IPS DF 6.9 (cell line): ENCODE measurements at regions not wholly inside any gene's neighbourhood (a gene's known extent, or its start where the extent isn't known, plus 50 kb on each side); places are given as distances from the start of the nearest gene placed in this dataset.

Experiments used
- DNase-seq: peaks from one replicate; pipeline ENCODE4 v3.0.0-alpha.2; 2013; ENCODE audit warnings: low read depth, low spot score
- H3K27ac ChIP-seq: one replicate; pipeline ENCODE4 v1.5.1; 2013; ENCODE audit warnings: low read length, control low read depth
- H3K27me3 ChIP-seq: 2 replicates; pipeline ENCODE4 v1.6.1; 2013; ENCODE audit warnings: mild to moderate bottlenecking, low read length; ENCODE audit not compliant: control insufficient read depth, insufficient read depth
- H3K36me3 ChIP-seq: 2 replicates; pipeline ENCODE4 v1.6.1; 2013; ENCODE audit warnings: low read length; ENCODE audit not compliant: control insufficient read depth, insufficient read depth
- H3K4me1 ChIP-seq: 2 replicates; pipeline ENCODE4 v1.6.1; 2013; ENCODE audit warnings: low read length; ENCODE audit not compliant: control insufficient read depth, insufficient read depth
- H3K4me3 ChIP-seq: 2 replicates; pipeline ENCODE4 v1.5.1; 2013; ENCODE audit warnings: mild to moderate bottlenecking, low read length
- H3K9me3 ChIP-seq: 2 replicates; pipeline ENCODE4 v1.6.1; 2013; ENCODE audit warnings: low read length, inconsistent platforms; ENCODE audit not compliant: control insufficient read depth, insufficient read depth
- WGBS: extraction: QIAGEN DNeasy Blood & Tissue Kit; methylation state at CpG from one replicate; pipeline ENCODE4 v1.1.7; 2013; ENCODE audit warnings: mixed read lengths, missing lambda C conversion rate; ENCODE audit not compliant: insufficient read length, insufficient coverage; 5-methylcytosine and 5-hydroxymethylcytosine counted together

DNA sequence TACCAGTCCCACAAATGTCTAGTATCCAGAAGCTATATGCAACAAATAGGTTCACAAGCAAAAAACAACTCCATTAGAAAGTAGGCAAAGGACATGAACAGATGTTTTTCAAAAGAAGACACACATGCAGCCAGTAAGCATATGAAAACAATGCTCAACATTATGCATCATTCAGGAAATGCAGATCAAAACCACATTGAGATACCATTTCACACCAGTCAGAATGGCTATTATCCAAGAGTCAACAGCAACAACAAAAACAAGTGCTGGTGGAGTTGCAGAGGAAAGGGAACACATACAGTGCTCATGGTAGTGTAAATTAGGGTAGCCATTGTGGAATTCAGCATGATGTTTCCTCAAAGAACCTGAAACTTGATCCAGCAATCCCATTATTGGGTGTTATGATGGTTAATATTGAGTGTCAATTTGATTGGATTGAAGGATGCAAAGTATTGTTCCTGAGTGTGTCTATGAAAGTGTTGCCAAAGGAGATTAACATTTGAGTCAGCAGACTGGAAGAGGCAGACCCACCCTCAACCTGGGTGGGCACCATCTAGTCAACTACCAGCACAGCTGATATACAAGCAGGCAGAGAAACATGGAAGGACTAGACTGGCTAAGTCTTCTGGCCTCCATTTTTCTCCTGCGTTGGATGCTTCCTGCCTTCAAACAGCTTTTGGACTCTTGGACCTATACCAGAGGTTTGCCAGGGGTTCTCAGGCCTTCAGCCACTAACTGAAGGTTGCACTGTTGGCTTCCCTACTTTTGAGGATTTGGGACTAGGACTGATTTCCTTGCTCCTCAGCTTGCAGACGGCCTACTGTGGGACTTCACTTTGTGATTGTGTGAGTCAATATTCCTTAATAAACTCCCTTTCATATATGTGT, 218.4 kb upstream of the SEMA3D start:
- H3K36me3 ChIP-seq, result no peaks in the 10 kb centered on the region
- DNase-seq, result no peak
- no peak overlapping the region for H3K4me3 ChIP-seq
- H3K4me1 ChIP-seq, result no peaks in the 10 kb centered on the region
- no peaks in the 10 kb centered on the region for H3K9me3 ChIP-seq
- no peak overlapping the region for H3K27ac ChIP-seq
- no peaks in the 10 kb centered on the region for H3K27me3 ChIP-seq
- no CpG with 5 or more reads among the region's 2 CpGs for WGBS

DNA sequence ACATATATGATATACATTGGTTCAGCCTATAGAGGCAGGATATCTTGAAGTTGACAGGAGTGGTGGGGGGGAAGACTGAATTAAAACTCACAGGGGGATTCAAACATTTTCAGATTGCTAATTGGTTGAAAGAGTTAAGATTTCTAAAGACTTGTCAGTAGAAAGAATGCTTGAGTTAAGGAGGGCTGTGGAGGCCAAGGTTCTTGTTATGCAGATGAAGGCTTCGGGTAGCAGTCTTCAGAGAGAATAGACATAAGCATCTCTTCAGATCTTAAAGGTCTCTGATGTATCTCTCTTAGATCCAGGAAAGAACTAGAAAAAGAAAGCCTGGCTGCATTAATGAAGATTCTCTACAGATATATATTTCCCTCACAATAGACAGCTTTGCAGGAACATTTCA, 209.8 kb upstream of the SEMA3D start:
- no peak for DNase-seq
- Histone ChIP-seq H3K4me1 (peaks cover 4% of the 10 kb centered on the region; the same call in 1 of the 2 replicates), H3K27me3 (no peaks in the 10 kb centered on the region), H3K36me3 (no peaks in the 10 kb centered on the region), H3K9me3 (no peaks in the 10 kb centered on the region), H3K27ac (no peak overlapping the region), H3K4me3 (no peak overlapping the region)
- no CpG with 5 or more reads among the region's 1 CpG for WGBS

DNA sequence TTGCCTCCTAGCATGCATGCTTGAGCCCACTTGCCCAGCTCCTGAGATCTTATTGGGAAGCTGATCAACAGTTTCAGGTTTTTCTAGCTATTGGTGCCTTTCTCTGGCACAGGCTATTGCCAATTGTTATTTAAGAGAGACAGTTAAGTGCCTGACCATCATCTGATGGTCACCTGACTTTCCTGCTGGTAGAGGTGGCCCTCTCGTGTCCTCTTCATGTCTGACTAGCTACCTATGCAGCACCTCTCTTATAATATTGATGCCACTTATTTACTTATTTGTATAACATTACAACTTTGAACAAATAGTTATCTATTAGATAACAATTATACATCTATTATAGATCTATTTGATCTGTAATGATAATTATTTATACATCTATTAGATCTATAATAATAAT, 205.9 kb upstream of the SEMA3D start:
- no CpG with 5 or more reads among the region's 1 CpG for WGBS
- no peak for DNase-seq
- no peaks in the 10 kb centered on the region for H3K36me3 ChIP-seq

DNA sequence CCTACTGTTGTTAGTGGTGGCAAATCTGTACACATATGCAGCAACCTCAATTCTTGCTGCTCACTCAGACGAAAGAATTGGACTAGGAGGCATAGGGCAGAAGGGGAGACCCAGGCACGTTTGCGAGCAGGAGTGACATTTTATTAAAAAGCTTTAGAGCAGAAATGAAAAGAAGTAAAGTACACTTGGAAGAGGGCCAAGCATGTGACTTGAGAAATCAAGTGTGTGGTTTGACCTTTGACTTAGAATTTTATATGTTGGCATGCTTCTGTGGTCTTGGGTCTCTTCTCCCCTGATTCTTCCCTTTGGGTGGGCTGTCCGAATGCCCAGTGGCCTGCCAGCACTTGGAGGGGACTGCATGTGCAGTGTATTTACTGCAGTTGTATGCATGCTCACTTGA, 205.5 kb upstream of the SEMA3D start:
- no peak overlapping the region for H3K4me3 ChIP-seq
- WGBS, result no CpG with 5 or more reads among the region's 4 CpGs
- DNase-seq, result no peak

More for the DNA sequence above, 205.9 kb upstream of the SEMA3D start:
- no peaks in the 10 kb centered on the region for H3K27me3 ChIP-seq
- peaks cover 4% of the 10 kb centered on the region; the same call in 1 of the 2 replicates for H3K4me1 ChIP-seq
- no peaks in the 10 kb centered on the region for H3K9me3 ChIP-seq
- no peak overlapping the region for H3K4me3 ChIP-seq
- no peak overlapping the region for H3K27ac ChIP-seq

GRCh38 chr7:85386460-85386859, 199.6 kb upstream of the SEMA3D start:
- no CpG with 5 or more reads among the region's 1 CpG for WGBS

More for the DNA sequence above, 205.5 kb upstream of the SEMA3D start:
- Histone ChIP-seq H3K27me3 (no peaks in the 10 kb centered on the region), H3K9me3 (no peaks in the 10 kb centered on the region), H3K36me3 (no peaks in the 10 kb centered on the region), H3K4me1 (peaks cover 4% of the 10 kb centered on the region; the same call in 1 of the 2 replicates), H3K27ac (no peak overlapping the region)

DNA sequence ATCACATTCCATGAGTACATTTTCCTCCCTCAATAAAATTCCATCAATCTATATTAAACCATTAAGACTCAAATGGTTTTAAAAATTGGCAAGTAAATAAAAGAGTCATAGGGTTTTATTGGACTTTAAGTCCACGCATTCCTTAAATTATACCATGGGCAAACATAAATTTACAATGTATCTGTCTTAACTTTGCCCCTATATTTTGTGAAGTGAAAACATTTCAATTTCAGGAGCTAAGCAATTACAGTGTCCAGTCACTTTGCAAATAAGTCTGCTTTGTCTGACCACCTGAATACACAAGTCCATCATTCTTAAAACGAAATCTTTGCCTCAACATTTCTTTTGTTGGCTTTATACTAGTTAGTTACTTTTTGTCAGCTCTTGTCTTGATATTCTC, 197.5 kb upstream of the SEMA3D start:
- Histone ChIP-seq H3K4me1 (no peaks in the 10 kb centered on the region), H3K27me3 (no peaks in the 10 kb centered on the region), H3K36me3 (no peaks in the 10 kb centered on the region), H3K27ac (no peak overlapping the region), H3K4me3 (no peak overlapping the region), H3K9me3 (no peaks in the 10 kb centered on the region)
- no peak for DNase-seq
- no CpG with 5 or more reads among the region's 2 CpGs for WGBS

More at GRCh38 chr7:85386460-85386859, 199.6 kb upstream of the SEMA3D start:
- no peak for DNase-seq
- Histone ChIP-seq H3K27ac (no peak overlapping the region), H3K9me3 (no peaks in the 10 kb centered on the region), H3K4me3 (no peak overlapping the region), H3K27me3 (no peaks in the 10 kb centered on the region), H3K4me1 (no peaks in the 10 kb centered on the region), H3K36me3 (no peaks in the 10 kb centered on the region)

DNA sequence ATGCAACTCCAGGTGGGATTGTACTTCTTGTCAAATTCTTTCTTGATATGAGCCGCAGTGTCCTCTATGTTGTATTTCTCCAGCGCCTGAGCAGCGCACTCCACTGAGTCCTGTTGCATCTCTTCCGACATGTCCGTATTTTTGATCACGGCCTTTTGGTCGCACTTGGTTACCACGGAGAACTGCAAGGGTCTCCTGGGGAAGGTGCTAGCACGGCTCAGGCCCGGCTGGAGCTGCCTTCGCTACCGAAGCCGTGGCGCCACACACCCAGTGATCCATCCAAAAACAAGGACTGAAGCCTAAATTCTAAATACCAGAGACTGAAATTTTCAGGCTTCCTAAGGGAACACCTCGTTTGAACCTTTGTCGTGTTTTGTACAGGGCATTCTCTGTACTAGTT, 194.4 kb upstream of the SEMA3D start:
- no peak for DNase-seq
- no peak overlapping the region for H3K27ac ChIP-seq
- no peaks in the 10 kb centered on the region for H3K36me3 ChIP-seq
- no peaks in the 10 kb centered on the region for H3K9me3 ChIP-seq
- H3K4me3 ChIP-seq, result no peak overlapping the region
- H3K27me3 ChIP-seq, result no peaks in the 10 kb centered on the region
- H3K4me1 ChIP-seq, result no peaks in the 10 kb centered on the region
- no CpG with 5 or more reads among the region's 16 CpGs for WGBS

GRCh38 chr7:85376589-85376988, 189.7 kb upstream of the SEMA3D start:
- H3K4me1 ChIP-seq, result no peaks in the 10 kb centered on the region
- H3K9me3 ChIP-seq, result no peaks in the 10 kb centered on the region
- DNase-seq, result no peak
- H3K27ac ChIP-seq, result no peak overlapping the region
- no peaks in the 10 kb centered on the region for H3K36me3 ChIP-seq
- H3K27me3 ChIP-seq, result no peaks in the 10 kb centered on the region
- no CpG with 5 or more reads among the region's 2 CpGs for WGBS
- H3K4me3 ChIP-seq, result no peak overlapping the region

GRCh38 chr7:85356916-85357315, 170.1 kb upstream of the SEMA3D start:
- Histone ChIP-seq H3K9me3 (no peaks in the 10 kb centered on the region), H3K27me3 (no peaks in the 10 kb centered on the region), H3K4me3 (no peak overlapping the region), H3K27ac (no peak overlapping the region), H3K36me3 (no peaks in the 10 kb centered on the region), H3K4me1 (no peaks in the 10 kb centered on the region)
- WGBS, result no CpG with 5 or more reads among the region's 1 CpG
- no peak for DNase-seq

DNA sequence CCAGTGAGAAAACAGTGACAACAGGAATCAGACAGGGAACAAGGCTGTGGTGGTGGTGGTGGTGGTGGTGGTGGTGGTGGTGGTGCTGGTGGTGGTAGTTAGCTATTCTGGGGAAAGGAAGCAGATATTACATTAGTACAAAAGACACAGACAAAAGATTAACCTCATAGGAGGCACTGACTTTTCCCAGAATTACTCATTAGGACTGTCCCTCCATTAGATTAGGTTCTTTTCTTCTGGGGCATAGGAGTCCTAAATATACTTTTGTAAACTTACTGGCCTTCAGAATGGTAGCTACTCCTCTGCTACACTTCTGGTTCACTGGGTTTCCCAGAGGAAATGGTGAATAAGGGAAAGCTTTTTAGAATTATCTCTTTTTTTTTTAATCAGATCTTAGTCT, 156.6 kb upstream of the SEMA3D start:
- H3K36me3 ChIP-seq, result no peaks in the 10 kb centered on the region
- no peak overlapping the region for H3K27ac ChIP-seq
- no peaks in the 10 kb centered on the region for H3K4me1 ChIP-seq
- DNase-seq, result no peak
- H3K9me3 ChIP-seq, result no peaks in the 10 kb centered on the region
- H3K4me3 ChIP-seq, result no peak overlapping the region
- H3K27me3 ChIP-seq, result no peaks in the 10 kb centered on the region

GRCh38 chr7:85342781-85343180, 155.9 kb upstream of the SEMA3D start:
- no peak overlapping the region for H3K4me3 ChIP-seq
- no peak for DNase-seq
- H3K27me3 ChIP-seq, result no peaks in the 10 kb centered on the region
- no peaks in the 10 kb centered on the region for H3K36me3 ChIP-seq
- no peak overlapping the region for H3K27ac ChIP-seq
- no peaks in the 10 kb centered on the region for H3K9me3 ChIP-seq
- H3K4me1 ChIP-seq, result no peaks in the 10 kb centered on the region
